Gastrocnemius medialis (tissue), 4 donors: ENCODE measurements at regions not wholly inside any gene's neighbourhood (a gene's known extent, or its start where the extent isn't known, plus 50 kb on each side); places are given as distances from the start of the nearest gene placed in this dataset.

Experiments
- POLR2A ChIP-seq, 2 donors: fragments of 450-650 bp; IDR thresholded peaks; one replicate each; pipeline ENCODE4 v1.6.1; 2017; ENCODE audit warnings: antibody characterized with exemption in 2 of 2, mild to moderate bottlenecking in 2 of 2, moderate library complexity in 2 of 2
- TF ChIP-seq, protein P1 (sequence below), 5 experiments: fragments of 450-650 bp in 3 of 5; fragments of 200-600 bp in 2 of 5; sonication (generic) in 2 of 5; IDR thresholded peaks in 4 of 5; conservative IDR thresholded peaks in 1 of 5; 1 replicate in 4 of 5; 2 replicates in 1 of 5; pipeline ENCODE4 v1.5.1; 2016 to 2019; ENCODE audit warnings: antibody characterized with exemption in 5 of 5, mild to moderate bottlenecking in 3 of 5, moderate library complexity in 3 of 5

DNA sequence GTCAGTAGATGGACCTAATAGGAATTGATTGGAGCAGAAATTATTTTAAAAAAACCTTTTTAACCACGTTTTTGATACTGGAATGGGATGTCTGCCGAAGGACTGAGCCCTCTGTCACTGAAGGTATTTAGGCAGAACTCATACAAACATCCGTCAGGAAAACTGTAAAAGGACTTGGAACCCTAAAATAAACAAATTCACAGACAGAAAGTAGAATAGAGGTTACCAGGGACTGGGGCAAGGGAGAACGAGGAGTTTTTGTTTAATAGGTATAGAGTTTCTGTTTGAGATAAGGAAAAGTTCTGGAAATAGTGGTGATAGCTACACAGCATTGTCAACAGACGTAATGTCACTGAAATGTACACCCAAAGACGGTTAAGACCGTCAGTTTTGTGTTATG, 105.5 kb downstream of the BCOR start:
- TF ChIP-seq, protein P1, sequence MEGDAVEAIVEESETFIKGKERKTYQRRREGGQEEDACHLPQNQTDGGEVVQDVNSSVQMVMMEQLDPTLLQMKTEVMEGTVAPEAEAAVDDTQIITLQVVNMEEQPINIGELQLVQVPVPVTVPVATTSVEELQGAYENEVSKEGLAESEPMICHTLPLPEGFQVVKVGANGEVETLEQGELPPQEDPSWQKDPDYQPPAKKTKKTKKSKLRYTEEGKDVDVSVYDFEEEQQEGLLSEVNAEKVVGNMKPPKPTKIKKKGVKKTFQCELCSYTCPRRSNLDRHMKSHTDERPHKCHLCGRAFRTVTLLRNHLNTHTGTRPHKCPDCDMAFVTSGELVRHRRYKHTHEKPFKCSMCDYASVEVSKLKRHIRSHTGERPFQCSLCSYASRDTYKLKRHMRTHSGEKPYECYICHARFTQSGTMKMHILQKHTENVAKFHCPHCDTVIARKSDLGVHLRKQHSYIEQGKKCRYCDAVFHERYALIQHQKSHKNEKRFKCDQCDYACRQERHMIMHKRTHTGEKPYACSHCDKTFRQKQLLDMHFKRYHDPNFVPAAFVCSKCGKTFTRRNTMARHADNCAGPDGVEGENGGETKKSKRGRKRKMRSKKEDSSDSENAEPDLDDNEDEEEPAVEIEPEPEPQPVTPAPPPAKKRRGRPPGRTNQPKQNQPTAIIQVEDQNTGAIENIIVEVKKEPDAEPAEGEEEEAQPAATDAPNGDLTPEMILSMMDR (IDR thresholded peaks at IDR 0.05 in 4 of 5, conservative IDR thresholded peaks at IDR 0.05 in 1 of 5), result no peak
- TF ChIP-seq POLR2A (IDR thresholded peaks at IDR 0.05), result no peak
